Neural cell (in vitro differentiated cells): ENCODE measurements at regions not wholly inside any gene's neighbourhood (a gene's known extent, or its start where the extent isn't known, plus 50 kb on each side); places are given as distances from the start of the nearest gene placed in this dataset.

Experiments used
- CTCF ChIP-seq: fragments of 450-650 bp; IDR thresholded peaks from 2 replicates; pipeline ENCODE4 v1.5.1; 2014; ENCODE audit warnings: antibody characterized with exemption, mild to moderate bottlenecking, moderate library complexity; ENCODE audit not compliant: poor library complexity, severe bottlenecking
- MXI1 ChIP-seq: fragments of 450-650 bp; conservative IDR thresholded peaks from 2 replicates; pipeline ENCODE4 v1.6.1; 2014; ENCODE audit warnings: antibody characterized with exemption, mild to moderate bottlenecking; ENCODE audit not compliant: poor library complexity, severe bottlenecking
- RAD21 ChIP-seq: fragments of 450-650 bp; conservative IDR thresholded peaks from 2 replicates; pipeline ENCODE4 v1.6.1; 2014; ENCODE audit warnings: antibody characterized with exemption, mild to moderate bottlenecking, moderate library complexity
- TF ChIP-seq, protein P1 (sequence below): IDR thresholded peaks from 2 replicates; pipeline ENCODE4 v1.6.1; 2012; ENCODE audit warnings: borderline replicate concordance

DNA sequence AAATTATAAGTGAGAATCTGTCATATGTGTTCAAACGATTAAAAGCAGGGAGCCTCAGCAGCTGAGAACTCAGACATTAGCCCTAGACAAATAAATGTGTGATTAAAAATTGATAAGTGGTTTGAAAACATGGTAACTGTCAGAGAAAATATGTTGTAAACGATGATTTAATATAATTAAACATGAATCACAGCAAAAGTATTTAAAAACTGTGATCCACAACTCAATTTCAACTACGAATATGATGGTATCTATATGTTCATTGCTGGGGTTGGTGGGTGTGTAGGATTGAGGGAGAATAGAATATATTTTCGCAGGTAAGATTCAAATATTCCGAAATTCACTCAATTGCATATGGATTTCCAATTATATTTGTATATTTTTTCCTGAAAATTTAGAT lies 302.2 kb upstream of the CNTN3 start:
- TF ChIP-seq, protein P1, sequence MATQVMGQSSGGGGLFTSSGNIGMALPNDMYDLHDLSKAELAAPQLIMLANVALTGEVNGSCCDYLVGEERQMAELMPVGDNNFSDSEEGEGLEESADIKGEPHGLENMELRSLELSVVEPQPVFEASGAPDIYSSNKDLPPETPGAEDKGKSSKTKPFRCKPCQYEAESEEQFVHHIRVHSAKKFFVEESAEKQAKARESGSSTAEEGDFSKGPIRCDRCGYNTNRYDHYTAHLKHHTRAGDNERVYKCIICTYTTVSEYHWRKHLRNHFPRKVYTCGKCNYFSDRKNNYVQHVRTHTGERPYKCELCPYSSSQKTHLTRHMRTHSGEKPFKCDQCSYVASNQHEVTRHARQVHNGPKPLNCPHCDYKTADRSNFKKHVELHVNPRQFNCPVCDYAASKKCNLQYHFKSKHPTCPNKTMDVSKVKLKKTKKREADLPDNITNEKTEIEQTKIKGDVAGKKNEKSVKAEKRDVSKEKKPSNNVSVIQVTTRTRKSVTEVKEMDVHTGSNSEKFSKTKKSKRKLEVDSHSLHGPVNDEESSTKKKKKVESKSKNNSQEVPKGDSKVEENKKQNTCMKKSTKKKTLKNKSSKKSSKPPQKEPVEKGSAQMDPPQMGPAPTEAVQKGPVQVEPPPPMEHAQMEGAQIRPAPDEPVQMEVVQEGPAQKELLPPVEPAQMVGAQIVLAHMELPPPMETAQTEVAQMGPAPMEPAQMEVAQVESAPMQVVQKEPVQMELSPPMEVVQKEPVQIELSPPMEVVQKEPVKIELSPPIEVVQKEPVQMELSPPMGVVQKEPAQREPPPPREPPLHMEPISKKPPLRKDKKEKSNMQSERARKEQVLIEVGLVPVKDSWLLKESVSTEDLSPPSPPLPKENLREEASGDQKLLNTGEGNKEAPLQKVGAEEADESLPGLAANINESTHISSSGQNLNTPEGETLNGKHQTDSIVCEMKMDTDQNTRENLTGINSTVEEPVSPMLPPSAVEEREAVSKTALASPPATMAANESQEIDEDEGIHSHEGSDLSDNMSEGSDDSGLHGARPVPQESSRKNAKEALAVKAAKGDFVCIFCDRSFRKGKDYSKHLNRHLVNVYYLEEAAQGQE = no peak
- TF ChIP-seq MXI1 (no peak), CTCF (no peak), RAD21 (no peak)
